IMR-90 (cell line): ENCODE measurements at regions not wholly inside any gene's neighbourhood (a gene's known extent, or its start where the extent isn't known, plus 50 kb on each side); places are given as distances from the start of the nearest gene placed in this dataset.

Experiments used
- ATAC-seq: fragments of 200-7000 bp; cut with Tn5 transposase; 2 replicates; pipeline ENCODE4 v1.9.1; 2020; ENCODE audit warnings: low read depth, mild to moderate bottlenecking, moderate library complexity
- BruUV-seq: library from RNA; stranded (reverse); fragments of 400-500 nt; replicated peaks from 2 replicates; lab custom pipeline; 2021; lab: Mats Ljungman, UMichigan
- CTCF ChIA-PET: fragments of 300-600 bp; formaldehyde crosslinking; extraction: SDS; loops from one replicate; lab custom pipeline; 2021; ENCODE audit warnings: antibody characterized with exemption; lab: Yijun Ruan, JAX
- POLR2A ChIA-PET: fragments of 300-600 bp; sonication (Branson Sonifier 250); formaldehyde crosslinking; loops from one replicate; lab custom pipeline; 2022; ENCODE audit warnings: antibody characterized with exemption; ENCODE audit not compliant: unreplicated experiment; lab: Charles Lee
- DNase-seq: peaks from one replicate; pipeline ENCODE4 v3.0.0; 2013
- H2AFZ ChIP-seq: replicated peaks from 2 replicates; pipeline ENCODE3; 2013; ENCODE audit warnings: low read length, mild to moderate bottlenecking; ENCODE audit not compliant: poor library complexity
- H2AK5ac ChIP-seq: 2 replicates; pipeline ENCODE4 v1.6.1; 2013; ENCODE audit warnings: low read depth, low read length, inconsistent platforms
- H2AK9ac ChIP-seq: replicated peaks from 2 replicates; pipeline ENCODE3; 2013; ENCODE audit warnings: mild to moderate bottlenecking, low read depth, low read length, moderate library complexity; ENCODE audit not compliant: poor library complexity
- H2BK120ac ChIP-seq: 2 replicates; pipeline ENCODE4 v1.6.1; 2013; ENCODE audit warnings: low read depth, low read length, inconsistent platforms
- H2BK15ac ChIP-seq: 3 replicates; pipeline ENCODE4 v1.6.1; 2013; ENCODE audit warnings: low read depth, low read length, inconsistent platforms
- H2BK20ac ChIP-seq: 2 replicates; pipeline ENCODE4 v1.6.1; 2013; ENCODE audit warnings: low read depth, mild to moderate bottlenecking, inconsistent platforms, low read length, moderate library complexity
- H2BK5ac ChIP-seq: 2 replicates; pipeline ENCODE4 v1.6.1; 2013; ENCODE audit warnings: mild to moderate bottlenecking, low read depth, low read length, inconsistent platforms; ENCODE audit not compliant: poor library complexity, severe bottlenecking
- H3K14ac ChIP-seq: replicated peaks from 2 replicates; pipeline ENCODE4 v1.6.1; 2013; ENCODE audit warnings: low read depth, low read length, inconsistent platforms
- H3K18ac ChIP-seq: 2 replicates; pipeline ENCODE4 v1.6.1; 2013; ENCODE audit warnings: low read depth, low read length, control low read depth
- H3K23ac ChIP-seq: 2 replicates; pipeline ENCODE4 v1.6.1; 2013; ENCODE audit warnings: low read depth, low read length, inconsistent platforms
- H3K27ac ChIP-seq: 2 replicates; pipeline ENCODE4 v1.5.1; 2013; ENCODE audit warnings: mild to moderate bottlenecking, control low read depth, low read length; ENCODE audit not compliant: insufficient read depth
- H3K27me3 ChIP-seq: 2 replicates; pipeline ENCODE4 v1.6.1; 2013; ENCODE audit warnings: low read length; ENCODE audit not compliant: control insufficient read depth, insufficient read depth
- H3K36me3 ChIP-seq: 2 replicates; pipeline ENCODE4 v1.6.1; 2013; ENCODE audit warnings: low read length, mixed read lengths; ENCODE audit not compliant: control insufficient read depth, insufficient read depth
- H3K4ac ChIP-seq: 2 replicates; pipeline ENCODE4 v1.6.1; 2013; ENCODE audit warnings: low read depth, low read length, inconsistent platforms
- H3K4me1 ChIP-seq: 2 replicates; pipeline ENCODE4 v1.6.1; 2013; ENCODE audit warnings: low read length, mixed read lengths; ENCODE audit not compliant: control insufficient read depth, insufficient read depth
- H3K4me2 ChIP-seq: 2 replicates; pipeline ENCODE4 v1.6.1; 2013; ENCODE audit warnings: low read depth, mild to moderate bottlenecking, control low read depth, low read length, moderate library complexity
- H3K4me3 ChIP-seq: 2 replicates; pipeline ENCODE4 v1.5.1; 2013; ENCODE audit warnings: low read depth, mild to moderate bottlenecking, control low read depth, low read length, moderate library complexity; ENCODE audit not compliant: insufficient read depth
- H3K56ac ChIP-seq: 2 replicates; pipeline ENCODE4 v1.6.1; 2013; ENCODE audit warnings: low read length, inconsistent platforms; ENCODE audit not compliant: insufficient read depth; ENCODE audit errors: extremely low read depth
- H3K79me1 ChIP-seq, 2 experiments: 2 replicates each; pipeline ENCODE4 v1.6.1; 2013; ENCODE audit warnings: low read length in 2 of 2, inconsistent platforms in 1 of 2, low read depth in 1 of 2
- H3K9ac ChIP-seq: 2 replicates; pipeline ENCODE4 v1.6.1; 2013; ENCODE audit warnings: low read depth, low read length, control low read depth
- H3K9me1 ChIP-seq: 2 replicates; pipeline ENCODE4 v1.6.1; 2013; ENCODE audit warnings: low read length, inconsistent platforms; ENCODE audit not compliant: insufficient read depth
- H3K9me3 ChIP-seq: 2 replicates; pipeline ENCODE4 v1.6.1; 2013; ENCODE audit warnings: low read length; ENCODE audit not compliant: control insufficient read depth, insufficient read depth
- H4K20me1 ChIP-seq: 2 replicates; pipeline ENCODE4 v1.6.1; 2013; ENCODE audit warnings: low read length, inconsistent platforms; ENCODE audit not compliant: insufficient read depth
- H4K5ac ChIP-seq: 2 replicates; pipeline ENCODE4 v1.6.1; 2013; ENCODE audit warnings: mild to moderate bottlenecking, low read depth, low read length, control low read depth
- H4K8ac ChIP-seq, 2 experiments: 2 replicates each; pipeline ENCODE4 v1.6.1; 2013; ENCODE audit warnings: low read depth in 2 of 2, low read length in 2 of 2, control low read depth in 1 of 2, inconsistent platforms in 1 of 2
- H4K91ac ChIP-seq: 2 replicates; pipeline ENCODE4 v1.6.1; 2013; ENCODE audit warnings: low read depth, low read length, inconsistent platforms; ENCODE audit not compliant: insufficient read depth
- BHLHE40 ChIP-seq: fragments of 150-350 bp; IDR thresholded peaks from 2 replicates; pipeline ENCODE4 v1.6.1; 2016; ENCODE audit warnings: mild to moderate bottlenecking, low read depth, low read length
- CEBPB ChIP-seq: IDR thresholded peaks from 2 replicates; pipeline ENCODE4 v1.6.1; 2012; ENCODE audit warnings: low read depth, low read length, improper control_type of control experiment
- CHD1 ChIP-seq: IDR thresholded peaks from 2 replicates; pipeline ENCODE4 v1.6.1; 2012; ENCODE audit warnings: low read depth, low read length, improper control_type of control experiment
- CTCF ChIP-seq: conservative IDR thresholded peaks from 2 replicates; pipeline ENCODE4 v1.5.1; 2012; ENCODE audit warnings: mild to moderate bottlenecking, low read depth, low read length, improper control_type of control experiment
- ELK1 ChIP-seq: fragments of 150-350 bp; IDR thresholded peaks from 2 replicates; pipeline ENCODE4 v1.6.1; 2016; ENCODE audit warnings: low read depth, mild to moderate bottlenecking, low read length, moderate library complexity, borderline replicate concordance
- FOS ChIP-seq: fragments of 150-350 bp; IDR thresholded peaks from 2 replicates; pipeline ENCODE4 v1.6.1; 2016; ENCODE audit warnings: low read depth, low read length
- MAFK ChIP-seq: IDR thresholded peaks from 2 replicates; pipeline ENCODE4 v1.6.1; 2012; ENCODE audit warnings: low read depth, low read length, improper control_type of control experiment
- MAZ ChIP-seq: IDR thresholded peaks from 2 replicates; pipeline ENCODE4 v1.6.1; 2012; ENCODE audit warnings: low read depth, mild to moderate bottlenecking, low read length, improper control_type of control experiment, moderate library complexity, borderline replicate concordance
- MXI1 ChIP-seq: IDR thresholded peaks from 2 replicates; pipeline ENCODE4 v1.6.1; 2012; ENCODE audit warnings: low read depth, mild to moderate bottlenecking, low read length, moderate library complexity, borderline replicate concordance
- NFE2L2 ChIP-seq: fragments of 150-350 bp; IDR thresholded peaks from 2 replicates; pipeline ENCODE4 v1.6.1; 2016; ENCODE audit warnings: low read depth, mild to moderate bottlenecking, low read length
- POLR2A ChIP-seq: IDR thresholded peaks from 2 replicates; pipeline ENCODE4 v1.6.1; 2012; ENCODE audit warnings: mild to moderate bottlenecking, low read depth, low read length
- RAD21 ChIP-seq: IDR thresholded peaks from 2 replicates; pipeline ENCODE4 v1.6.1; 2012; ENCODE audit warnings: low read length, improper control_type of control experiment
- RCOR1 ChIP-seq: IDR thresholded peaks from 2 replicates; pipeline ENCODE4 v1.6.1; 2012; ENCODE audit warnings: mild to moderate bottlenecking, low read length, improper control_type of control experiment; ENCODE audit not compliant: insufficient replicate concordance
- RFX5 ChIP-seq: IDR thresholded peaks from 2 replicates; pipeline ENCODE4 v1.8.0; 2012; ENCODE audit warnings: low read depth, mild to moderate bottlenecking, low read length, moderate library complexity
- SMC3 ChIP-seq: fragments of 150-350 bp; IDR thresholded peaks from 2 replicates; pipeline ENCODE4 v1.6.1; 2016; ENCODE audit warnings: low read depth, mild to moderate bottlenecking, antibody characterized with exemption, low read length, moderate library complexity
- USF2 ChIP-seq: fragments of 150-350 bp; IDR thresholded peaks from 2 replicates; pipeline ENCODE4 v1.6.1; 2017; ENCODE audit warnings: mild to moderate bottlenecking, antibody characterized with exemption, low read length, low read depth
- WGBS, 2 experiments: methylation state at CpG; one replicate each; pipeline versions ENCODE4 v1.1.5 to v1.1.7; 2013; ENCODE audit warnings: missing lambda C conversion rate in 2 of 2; ENCODE audit not compliant: insufficient read length in 1 of 2; ENCODE audit errors: extremely low coverage in 2 of 2; 5-methylcytosine and 5-hydroxymethylcytosine counted together
- dilution Hi-C: fragments of 300-500 bp; cut with HindIII; formaldehyde crosslinking; loops from one replicate; pipeline ENCODE4 v1.14.3; 2018; ENCODE audit warnings: low sequenced_read_pairs; ENCODE audit not compliant: unreplicated experiment
- in situ Hi-C: fragments of 300-500 bp; cut with MboI; formaldehyde crosslinking; loops from 3 replicates; pipeline ENCODE4 v1.14.3; 2019; ENCODE audit warnings: low sequenced_read_pairs, inconsistent platforms, mixed read lengths
- intact Hi-C: fragments of 100-400 bp; cut with micrococcal nuclease; formaldehyde crosslinking; loops from 2 replicates; pipeline ENCODE4 v1.10.0; 2022

- Histone ChIP-seq H3K4me3 (no peak overlapping the region), H4K5ac (no peak overlapping the region), H2AK9ac (no peak overlapping the region), H3K14ac (no peak overlapping the region), H4K20me1 (no peaks in the 10 kb centered on the region), H3K27ac (no peak overlapping the region), H3K27me3 (peaks cover 1% of the 10 kb centered on the region; the same call in 1 of the 2 replicates), H4K91ac (no peak overlapping the region), H3K79me1 (no peaks in the 10 kb centered on the region), H3K18ac (no peak overlapping the region), H4K8ac (no peak overlapping the region), H2BK5ac (no peak overlapping the region), H3K9me3 (no peaks in the 10 kb centered on the region; the same call in 1 of the 2 replicates), H2AFZ (no peak overlapping the region), H3K4ac (no peak overlapping the region), H2AK5ac (no peak overlapping the region), H3K4me2 (no peak overlapping the region), H3K23ac (no peak overlapping the region), H2BK20ac (no peak overlapping the region), H2BK120ac (no peak overlapping the region), H2BK15ac (no peak overlapping the region), H3K36me3 (no peaks in the 10 kb centered on the region), H3K9ac (no peak overlapping the region), H3K4me1 (no peaks in the 10 kb centered on the region), H3K56ac (no peak overlapping the region), H3K9me1 (no peaks in the 10 kb centered on the region)
- in situ Hi-C loops, result no loop called here
- BruUV-seq, result no TSS peak
- no CpG with 5 or more reads among the region's 13 CpGs for WGBS, 2 experiments
- no peak for ATAC-seq
- dilution Hi-C loops, result no loop called here
- DNase-seq, result no peak
- intact Hi-C loops, result no loop called here
- TF ChIP-seq BHLHE40, result no peak
- no peak for TF ChIP-seq RFX5
- TF ChIP-seq CEBPB, result no peak
- no peak for TF ChIP-seq FOS
- no peak for TF ChIP-seq USF2
- no peak for TF ChIP-seq POLR2A
- TF ChIP-seq MAZ, result no peak
- no peak for TF ChIP-seq CTCF
- no peak for TF ChIP-seq RAD21
- TF ChIP-seq MXI1, result no peak
- TF ChIP-seq RCOR1, result no peak
- TF ChIP-seq CHD1, result no peak
- TF ChIP-seq SMC3, result no peak
- TF ChIP-seq NFE2L2, result no peak
- no peak for TF ChIP-seq ELK1
- no peak for TF ChIP-seq MAFK
- CTCF ChIA-PET, result no interaction called here
- POLR2A ChIA-PET, result no interaction called here
Measured at GRCh38 chr17:79476074-79476652, 134.7 kb downstream of the RBFOX3 start.
